GM10266 (cell line): ENCODE measurements at regions not wholly inside any gene's neighbourhood (a gene's known extent, or its start where the extent isn't known, plus 50 kb on each side); places are given as distances from the start of the nearest gene placed in this dataset.

ENCODE experiments used
- DNase-seq: peaks from one replicate; pipeline ENCODE4 v3.0.0; 2012; ENCODE audit errors: extremely low spot score
- TF ChIP-seq, protein P1 (sequence below): IDR thresholded peaks from 2 replicates; pipeline ENCODE4 v1.5.1; 2012; ENCODE audit warnings: mild to moderate bottlenecking, low read depth; ENCODE audit not compliant: control insufficient read depth, insufficient read depth; ENCODE audit errors: missing control alignments

DNA sequence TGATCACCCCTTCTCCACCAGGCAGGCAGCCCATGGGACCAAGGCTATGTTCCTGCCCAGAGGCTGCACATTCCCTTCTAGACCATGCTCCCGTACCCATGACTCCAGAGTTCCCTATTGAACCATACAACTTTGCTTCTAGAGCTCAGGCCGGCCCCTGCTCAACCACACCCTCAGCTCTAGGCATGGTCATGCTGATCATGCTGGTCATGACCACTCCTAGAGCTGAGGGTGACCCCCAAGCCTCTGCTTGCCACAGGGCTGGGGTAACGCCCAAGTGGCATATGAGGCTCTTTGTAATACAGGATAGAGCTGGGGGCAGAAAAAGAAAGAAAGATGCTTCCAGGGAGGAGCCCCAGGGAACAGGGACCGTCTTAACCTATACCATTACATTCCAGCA, 301.8 kb downstream of the SP3 start:
- DNase-seq, result no peak
- TF ChIP-seq, protein P1, sequence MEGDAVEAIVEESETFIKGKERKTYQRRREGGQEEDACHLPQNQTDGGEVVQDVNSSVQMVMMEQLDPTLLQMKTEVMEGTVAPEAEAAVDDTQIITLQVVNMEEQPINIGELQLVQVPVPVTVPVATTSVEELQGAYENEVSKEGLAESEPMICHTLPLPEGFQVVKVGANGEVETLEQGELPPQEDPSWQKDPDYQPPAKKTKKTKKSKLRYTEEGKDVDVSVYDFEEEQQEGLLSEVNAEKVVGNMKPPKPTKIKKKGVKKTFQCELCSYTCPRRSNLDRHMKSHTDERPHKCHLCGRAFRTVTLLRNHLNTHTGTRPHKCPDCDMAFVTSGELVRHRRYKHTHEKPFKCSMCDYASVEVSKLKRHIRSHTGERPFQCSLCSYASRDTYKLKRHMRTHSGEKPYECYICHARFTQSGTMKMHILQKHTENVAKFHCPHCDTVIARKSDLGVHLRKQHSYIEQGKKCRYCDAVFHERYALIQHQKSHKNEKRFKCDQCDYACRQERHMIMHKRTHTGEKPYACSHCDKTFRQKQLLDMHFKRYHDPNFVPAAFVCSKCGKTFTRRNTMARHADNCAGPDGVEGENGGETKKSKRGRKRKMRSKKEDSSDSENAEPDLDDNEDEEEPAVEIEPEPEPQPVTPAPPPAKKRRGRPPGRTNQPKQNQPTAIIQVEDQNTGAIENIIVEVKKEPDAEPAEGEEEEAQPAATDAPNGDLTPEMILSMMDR, result no peak

DNA sequence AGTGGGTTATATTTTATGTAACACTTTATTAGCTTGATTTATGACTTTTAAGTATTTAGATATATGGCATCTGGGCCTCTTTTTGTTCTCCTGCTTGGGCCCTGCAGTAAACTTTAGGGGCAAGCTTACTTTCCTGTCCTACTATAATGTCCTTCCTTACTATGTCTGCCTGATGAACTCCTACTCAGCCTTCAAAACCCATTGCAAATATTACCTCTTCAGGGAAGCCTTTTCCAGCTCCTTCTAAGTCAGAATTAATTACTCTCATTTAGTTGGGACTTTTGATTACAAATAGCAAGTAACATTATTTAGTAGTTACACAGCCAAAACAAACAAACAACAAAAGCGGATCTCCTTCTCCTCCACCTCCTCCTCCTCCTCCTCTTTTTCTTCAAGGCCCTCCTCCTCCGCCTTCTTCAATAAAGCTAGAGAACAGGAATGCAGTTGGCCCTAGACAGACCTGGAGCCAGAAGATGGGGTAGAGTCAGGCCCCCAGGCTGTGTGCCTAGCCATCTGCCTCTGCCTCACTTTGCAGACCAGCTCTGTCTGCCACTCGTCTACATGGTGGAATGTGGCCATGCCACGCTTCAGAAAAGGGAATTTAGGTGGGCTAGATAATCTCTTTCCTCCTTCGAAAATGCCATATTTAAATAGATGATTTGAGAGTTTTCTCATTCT, 301.2 kb downstream of the SP3 start:
- no peak for DNase-seq
- TF ChIP-seq, protein P1, result no peak

DNA sequence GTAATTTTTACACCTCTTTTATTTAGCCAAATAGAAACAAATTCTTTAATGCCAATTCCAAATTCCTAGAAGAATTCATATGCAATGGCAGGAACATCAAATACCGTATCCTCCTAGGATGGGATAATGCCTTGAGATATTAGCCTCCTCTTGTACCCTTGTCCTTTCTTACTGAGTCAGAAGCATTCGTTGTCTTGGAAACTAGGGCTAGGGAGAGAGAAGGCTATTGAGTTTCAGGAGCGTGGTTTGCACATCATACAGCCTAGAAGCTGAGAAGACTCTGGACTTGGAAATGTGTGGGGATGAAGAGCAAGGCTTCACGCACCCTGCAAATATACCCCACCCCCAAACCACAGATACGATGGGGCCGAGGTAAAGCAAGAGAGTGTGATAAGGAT, 300.7 kb downstream of the SP3 start:
- no peak for DNase-seq
- TF ChIP-seq, protein P1, result no peak

DNA sequence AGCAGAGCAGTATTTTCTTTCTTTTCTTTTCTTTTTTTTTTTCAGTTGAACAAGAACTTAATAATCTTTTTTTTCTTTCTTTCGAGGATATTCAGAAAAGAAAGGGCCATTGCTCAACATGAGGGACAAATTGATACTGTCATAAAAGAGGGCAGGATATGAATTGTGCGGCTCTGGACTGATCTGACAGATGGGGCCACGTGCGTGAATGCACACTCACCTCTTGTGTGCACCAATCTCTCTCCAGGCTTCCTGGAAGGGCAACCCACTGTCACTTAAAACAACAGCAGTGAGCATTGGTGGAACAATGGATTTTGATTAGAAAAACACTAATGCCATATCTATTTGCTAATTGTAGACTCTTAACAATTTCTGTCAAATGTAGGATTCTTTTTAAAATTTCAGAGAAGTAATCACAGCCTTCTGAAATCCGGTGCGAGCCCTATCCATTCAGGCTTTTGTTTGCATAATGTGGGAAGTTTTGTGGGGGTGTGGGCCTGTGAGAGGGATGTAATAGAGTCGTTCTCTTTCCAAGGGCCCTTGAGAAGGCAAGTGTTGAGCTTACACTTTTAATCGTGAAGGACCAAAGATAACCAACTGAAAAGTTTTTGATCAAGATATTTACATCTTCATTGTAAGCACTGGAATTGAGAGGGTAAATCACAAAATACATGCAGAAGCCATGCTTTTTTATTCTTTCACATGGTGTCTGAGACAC, 298.8 kb downstream of the SP3 start:
- TF ChIP-seq, protein P1, result no peak
- DNase-seq, result no peak

DNA sequence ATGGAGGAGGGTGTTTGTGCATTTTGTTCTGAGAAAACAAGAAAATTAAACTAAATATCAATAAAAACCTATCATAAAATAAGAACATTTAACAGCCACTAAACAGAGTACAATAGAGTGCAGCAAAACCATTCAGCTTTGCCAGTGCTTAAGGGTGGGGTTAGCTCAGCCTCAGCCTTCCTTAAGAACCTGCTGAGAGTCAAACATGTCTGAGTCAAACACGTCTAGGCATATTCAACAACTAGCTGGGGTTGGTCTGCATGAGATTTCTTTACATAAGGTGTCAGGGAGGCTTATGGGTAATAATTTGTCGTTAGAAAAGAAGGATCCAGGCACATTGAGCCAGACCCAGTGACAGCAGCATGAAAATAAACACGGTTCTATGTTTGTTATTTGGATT, 298.2 kb downstream of the SP3 start:
- TF ChIP-seq, protein P1, result no peak
- no peak for DNase-seq

DNA sequence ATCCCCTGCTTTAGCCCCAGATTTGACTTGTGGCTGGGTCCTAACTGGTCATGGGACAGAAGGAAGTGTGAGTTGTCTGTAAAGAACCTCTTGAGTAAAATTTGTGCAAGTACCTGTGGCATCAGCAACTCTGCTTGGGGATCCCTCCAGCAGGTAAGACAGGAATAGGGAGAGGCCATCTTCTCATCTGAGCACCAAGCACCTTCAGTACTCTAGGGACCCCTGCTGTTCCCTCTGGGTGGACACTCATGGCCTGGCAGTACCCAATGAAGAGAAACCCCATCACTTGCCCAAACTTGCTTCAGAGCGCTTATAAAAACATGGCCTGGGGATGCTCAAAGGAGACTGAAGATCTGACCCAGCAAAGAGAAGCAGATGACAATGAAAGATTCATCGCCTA, 297.8 kb downstream of the SP3 start:
- TF ChIP-seq, protein P1, result no peak
- DNase-seq, result no peak

DNA sequence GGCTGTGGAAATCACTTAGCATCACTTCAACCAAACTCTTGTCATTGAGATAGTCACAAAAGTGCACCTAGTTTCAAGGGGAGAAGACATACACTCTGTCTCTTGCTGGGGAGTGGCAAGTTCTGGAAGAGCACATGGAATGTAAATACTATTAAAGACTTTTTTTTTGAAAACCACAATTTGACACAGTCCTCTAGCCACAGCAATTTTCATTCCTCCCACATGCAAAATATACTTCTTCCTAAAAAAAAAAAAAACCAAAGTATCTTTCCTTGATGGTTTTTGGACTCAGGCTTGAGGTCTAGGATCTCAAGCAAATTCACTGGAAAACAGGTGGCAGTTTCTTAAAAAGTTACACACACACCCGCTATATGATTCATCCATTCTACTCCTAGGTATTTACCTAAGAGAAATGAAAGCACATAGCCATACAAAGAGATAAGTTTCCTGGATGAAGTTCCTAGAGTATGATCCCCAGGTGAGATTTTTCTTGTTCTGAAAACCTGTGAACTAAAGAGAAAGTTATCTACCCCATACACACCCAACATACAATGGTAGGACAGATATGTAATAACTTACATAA, 295.8 kb downstream of the SP3 start:
- TF ChIP-seq, protein P1, result no peak
- DNase-seq, result no peak
